ENCODE measurements at regions not wholly inside any gene's neighbourhood (a gene's known extent, or its start where the extent isn't known, plus 50 kb on each side); places are given as distances from the start of the nearest gene placed in this dataset.

DNA sequence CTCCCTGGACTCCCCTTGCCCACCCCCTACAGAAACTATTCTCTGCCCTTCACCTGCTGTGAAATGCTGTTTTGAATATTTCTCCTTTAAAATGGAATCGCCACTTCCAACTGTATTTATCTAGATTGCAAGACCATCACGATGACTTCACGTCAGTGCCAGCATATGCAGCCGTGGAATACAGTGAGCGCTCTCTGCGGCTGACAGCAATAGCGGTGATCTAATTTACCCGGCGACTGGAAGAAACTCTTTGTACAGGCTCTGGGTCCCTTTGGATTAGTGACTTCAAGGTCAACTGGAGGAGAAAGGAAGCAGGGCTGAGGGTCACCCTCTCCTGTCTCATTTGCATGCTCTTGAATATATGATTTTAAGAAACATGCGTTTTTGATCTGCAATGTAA is 192.0 kb downstream of the IRX1 start:
- no peak for TF ChIP-seq CTCF (IDR thresholded peaks at IDR 0.05)
- TF ChIP-seq POLR2A (IDR thresholded peaks at IDR 0.05), result no peak

Measured in esophagus squamous epithelium (tissue), 4 donors.